ENCODE measurements at regions not wholly inside any gene's neighbourhood (a gene's known extent, or its start where the extent isn't known, plus 50 kb on each side); places are given as distances from the start of the nearest gene placed in this dataset.

DNA sequence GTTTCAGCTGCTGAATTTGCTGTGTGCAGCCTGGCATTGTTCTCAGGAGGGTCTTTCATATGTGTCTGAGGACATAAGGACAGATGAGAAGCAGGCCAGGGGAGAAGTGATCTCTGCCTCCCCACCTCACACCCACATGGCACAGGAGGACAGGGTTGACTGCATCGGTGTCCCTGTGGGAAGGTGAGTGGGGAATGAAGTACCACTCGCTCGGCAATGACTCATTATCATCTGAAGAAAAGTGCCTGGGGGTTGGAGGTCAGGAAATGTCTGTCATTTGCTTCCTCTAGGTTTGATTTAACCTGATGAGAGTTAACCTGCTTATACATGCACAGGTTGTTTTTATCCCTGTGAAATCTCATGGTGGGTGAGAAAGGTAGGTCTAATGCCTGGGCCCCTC lies 195.0 kb downstream of the GADD45G start:
- no peak for TF ChIP-seq POLR2AphosphoS5 (IDR thresholded peaks at IDR 0.05; ENCODE audit: low read depth)
- TF ChIP-seq, protein P1, sequence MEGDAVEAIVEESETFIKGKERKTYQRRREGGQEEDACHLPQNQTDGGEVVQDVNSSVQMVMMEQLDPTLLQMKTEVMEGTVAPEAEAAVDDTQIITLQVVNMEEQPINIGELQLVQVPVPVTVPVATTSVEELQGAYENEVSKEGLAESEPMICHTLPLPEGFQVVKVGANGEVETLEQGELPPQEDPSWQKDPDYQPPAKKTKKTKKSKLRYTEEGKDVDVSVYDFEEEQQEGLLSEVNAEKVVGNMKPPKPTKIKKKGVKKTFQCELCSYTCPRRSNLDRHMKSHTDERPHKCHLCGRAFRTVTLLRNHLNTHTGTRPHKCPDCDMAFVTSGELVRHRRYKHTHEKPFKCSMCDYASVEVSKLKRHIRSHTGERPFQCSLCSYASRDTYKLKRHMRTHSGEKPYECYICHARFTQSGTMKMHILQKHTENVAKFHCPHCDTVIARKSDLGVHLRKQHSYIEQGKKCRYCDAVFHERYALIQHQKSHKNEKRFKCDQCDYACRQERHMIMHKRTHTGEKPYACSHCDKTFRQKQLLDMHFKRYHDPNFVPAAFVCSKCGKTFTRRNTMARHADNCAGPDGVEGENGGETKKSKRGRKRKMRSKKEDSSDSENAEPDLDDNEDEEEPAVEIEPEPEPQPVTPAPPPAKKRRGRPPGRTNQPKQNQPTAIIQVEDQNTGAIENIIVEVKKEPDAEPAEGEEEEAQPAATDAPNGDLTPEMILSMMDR (conservative IDR thresholded peaks at IDR 0.05; ENCODE audit: low read depth in 2 of 2), result no peak
- TF ChIP-seq EZH2 (IDR thresholded peaks at IDR 0.05; ENCODE audit: low read depth, unreplicated experiment), result no peak
- TF ChIP-seq, protein P2, sequence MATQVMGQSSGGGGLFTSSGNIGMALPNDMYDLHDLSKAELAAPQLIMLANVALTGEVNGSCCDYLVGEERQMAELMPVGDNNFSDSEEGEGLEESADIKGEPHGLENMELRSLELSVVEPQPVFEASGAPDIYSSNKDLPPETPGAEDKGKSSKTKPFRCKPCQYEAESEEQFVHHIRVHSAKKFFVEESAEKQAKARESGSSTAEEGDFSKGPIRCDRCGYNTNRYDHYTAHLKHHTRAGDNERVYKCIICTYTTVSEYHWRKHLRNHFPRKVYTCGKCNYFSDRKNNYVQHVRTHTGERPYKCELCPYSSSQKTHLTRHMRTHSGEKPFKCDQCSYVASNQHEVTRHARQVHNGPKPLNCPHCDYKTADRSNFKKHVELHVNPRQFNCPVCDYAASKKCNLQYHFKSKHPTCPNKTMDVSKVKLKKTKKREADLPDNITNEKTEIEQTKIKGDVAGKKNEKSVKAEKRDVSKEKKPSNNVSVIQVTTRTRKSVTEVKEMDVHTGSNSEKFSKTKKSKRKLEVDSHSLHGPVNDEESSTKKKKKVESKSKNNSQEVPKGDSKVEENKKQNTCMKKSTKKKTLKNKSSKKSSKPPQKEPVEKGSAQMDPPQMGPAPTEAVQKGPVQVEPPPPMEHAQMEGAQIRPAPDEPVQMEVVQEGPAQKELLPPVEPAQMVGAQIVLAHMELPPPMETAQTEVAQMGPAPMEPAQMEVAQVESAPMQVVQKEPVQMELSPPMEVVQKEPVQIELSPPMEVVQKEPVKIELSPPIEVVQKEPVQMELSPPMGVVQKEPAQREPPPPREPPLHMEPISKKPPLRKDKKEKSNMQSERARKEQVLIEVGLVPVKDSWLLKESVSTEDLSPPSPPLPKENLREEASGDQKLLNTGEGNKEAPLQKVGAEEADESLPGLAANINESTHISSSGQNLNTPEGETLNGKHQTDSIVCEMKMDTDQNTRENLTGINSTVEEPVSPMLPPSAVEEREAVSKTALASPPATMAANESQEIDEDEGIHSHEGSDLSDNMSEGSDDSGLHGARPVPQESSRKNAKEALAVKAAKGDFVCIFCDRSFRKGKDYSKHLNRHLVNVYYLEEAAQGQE (IDR thresholded peaks at IDR 0.05; ENCODE audit: unreplicated experiment), result no peak
- TF ChIP-seq CREB1 (CRISPR knock-in tag; IDR thresholded peaks at IDR 0.05; ENCODE audit: low read depth), result no peak
- TF ChIP-seq, protein P3, sequence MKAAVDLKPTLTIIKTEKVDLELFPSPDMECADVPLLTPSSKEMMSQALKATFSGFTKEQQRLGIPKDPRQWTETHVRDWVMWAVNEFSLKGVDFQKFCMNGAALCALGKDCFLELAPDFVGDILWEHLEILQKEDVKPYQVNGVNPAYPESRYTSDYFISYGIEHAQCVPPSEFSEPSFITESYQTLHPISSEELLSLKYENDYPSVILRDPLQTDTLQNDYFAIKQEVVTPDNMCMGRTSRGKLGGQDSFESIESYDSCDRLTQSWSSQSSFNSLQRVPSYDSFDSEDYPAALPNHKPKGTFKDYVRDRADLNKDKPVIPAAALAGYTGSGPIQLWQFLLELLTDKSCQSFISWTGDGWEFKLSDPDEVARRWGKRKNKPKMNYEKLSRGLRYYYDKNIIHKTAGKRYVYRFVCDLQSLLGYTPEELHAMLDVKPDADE (IDR thresholded peaks at IDR 0.05), result no peak

All from GM23338 (cell line).